HEK293 (cell line): ENCODE measurements at regions not wholly inside any gene's neighbourhood (a gene's known extent, or its start where the extent isn't known, plus 50 kb on each side); places are given as distances from the start of the nearest gene placed in this dataset.

ENCODE experiments used
- CTCF ChIA-PET: fragments of 350-600 bp; formaldehyde crosslinking; extraction: SDS; loops from one replicate; lab custom pipeline; 2021; ENCODE audit warnings: antibody characterized with exemption; lab: Yijun Ruan, JAX
- POLR2A ChIA-PET: fragments of 300-600 bp; formaldehyde crosslinking; extraction: SDS; loops from one replicate; lab custom pipeline; 2020; ENCODE audit warnings: antibody characterized with exemption, inconsistent platforms; lab: Yijun Ruan, JAX
- H3K27ac ChIP-seq: fragments of 200-500 bp; sonication (Bioruptor generic); 2 replicates; pipeline ENCODE4 v1.5.1; 2014; ENCODE audit warnings: low read depth, low read length, control low read depth, inconsistent platforms; ENCODE audit errors: extremely low read depth
- H3K36me3 ChIP-seq, 2 experiments: fragments of 200-500 bp in 1 of 2; sonication (Bioruptor generic) in 1 of 2; 1 replicate in 1 of 2; 2 replicates in 1 of 2; pipeline ENCODE4 v1.5.1; 2014 to 2017; ENCODE audit warnings: inconsistent platforms in 2 of 2, low read length in 2 of 2; ENCODE audit not compliant: control insufficient read depth in 2 of 2, insufficient read depth in 1 of 2
- H3K4me1 ChIP-seq: fragments of 200-500 bp; sonication (Bioruptor generic); 2 replicates; pipeline ENCODE4 v1.5.1; 2014; ENCODE audit warnings: mild to moderate bottlenecking, low read length, inconsistent platforms; ENCODE audit not compliant: control insufficient read depth, insufficient read depth
- H3K4me3 ChIP-seq: 2 replicates; pipeline ENCODE4 v1.5.1; 2011; ENCODE audit warnings: low read depth, mild to moderate bottlenecking, control low read depth, low read length, moderate library complexity
- H3K9me3 ChIP-seq: fragments of 200-500 bp; sonication (Bioruptor generic); 2 replicates; pipeline ENCODE4 v1.5.1; 2014; ENCODE audit warnings: low read depth, low read length, inconsistent platforms; ENCODE audit not compliant: control insufficient read depth, insufficient read depth
- GLIS1 ChIP-seq: fragments of 450-650 bp; formaldehyde crosslinking; IDR thresholded peaks from 2 replicates; pipeline ENCODE4 v1.5.1; 2016; ENCODE audit warnings: missing biosample characterization, missing genetic modification characterization
- SETDB1 ChIP-seq: IDR thresholded peaks from one replicate; pipeline ENCODE4 v1.6.1; 2017; ENCODE audit warnings: mild to moderate bottlenecking, low read length, moderate library complexity, mixed read lengths; ENCODE audit not compliant: insufficient read length
- YY1 ChIP-seq: fragments of 450-650 bp; formaldehyde crosslinking; IDR thresholded peaks from 2 replicates; pipeline ENCODE4 v1.5.1; 2018; ENCODE audit warnings: missing biosample characterization, missing genetic modification characterization
- ZBTB1 ChIP-seq: fragments of 450-650 bp; formaldehyde crosslinking; IDR thresholded peaks from 2 replicates; pipeline ENCODE4 v1.5.1; 2016; ENCODE audit warnings: missing biosample characterization, missing genetic modification characterization
- ZBTB11 ChIP-seq: fragments of 450-650 bp; formaldehyde crosslinking; conservative IDR thresholded peaks from 2 replicates; pipeline ENCODE4 v1.5.1; 2016; ENCODE audit warnings: low read depth, missing biosample characterization, missing genetic modification characterization
- ZFP3 ChIP-seq: fragments of 450-650 bp; formaldehyde crosslinking; IDR thresholded peaks from 2 replicates; pipeline ENCODE4 v1.5.1; 2016; ENCODE audit warnings: low read depth, missing biosample characterization, missing genetic modification characterization
- ZIC2 ChIP-seq: fragments of 450-650 bp; formaldehyde crosslinking; IDR thresholded peaks from 2 replicates; pipeline ENCODE4 v1.5.1; 2016; ENCODE audit warnings: missing biosample characterization, missing genetic modification characterization
- ZNF184 ChIP-seq: fragments of 450-650 bp; IDR thresholded peaks from 2 replicates; pipeline ENCODE4 v1.5.1; 2018; ENCODE audit warnings: missing biosample characterization, mild to moderate bottlenecking, missing genetic modification characterization
- ZNF223 ChIP-seq: fragments of 450-650 bp; formaldehyde crosslinking; IDR thresholded peaks from 2 replicates; pipeline ENCODE4 v1.5.1; 2016; ENCODE audit warnings: missing biosample characterization, missing genetic modification characterization
- ZNF488 ChIP-seq: fragments of 450-650 bp; formaldehyde crosslinking; IDR thresholded peaks from 2 replicates; pipeline ENCODE4 v1.5.1; 2016; ENCODE audit warnings: missing biosample characterization, missing genetic modification characterization
- ZNF501 ChIP-seq: fragments of 450-650 bp; formaldehyde crosslinking; IDR thresholded peaks from 2 replicates; pipeline ENCODE4 v1.5.1; 2016; ENCODE audit warnings: missing biosample characterization, missing genetic modification characterization
- ZNF585B ChIP-seq: fragments of 450-650 bp; formaldehyde crosslinking; IDR thresholded peaks from 2 replicates; pipeline ENCODE4 v1.5.1; 2016; ENCODE audit warnings: missing biosample characterization, missing genetic modification characterization
- ZNF600 ChIP-seq: fragments of 450-650 bp; formaldehyde crosslinking; IDR thresholded peaks from 2 replicates; pipeline ENCODE4 v1.5.1; 2016; ENCODE audit warnings: missing biosample characterization, missing genetic modification characterization
- ZNF658 ChIP-seq: fragments of 450-650 bp; formaldehyde crosslinking; IDR thresholded peaks from 2 replicates; pipeline ENCODE4; 2016; ENCODE audit warnings: missing biosample characterization, missing genetic modification characterization
- ZNF704 ChIP-seq: fragments of 450-650 bp; formaldehyde crosslinking; IDR thresholded peaks from 2 replicates; pipeline ENCODE4 v1.5.1; 2016; ENCODE audit warnings: missing biosample characterization, missing genetic modification characterization
- ZNF792 ChIP-seq: fragments of 450-650 bp; formaldehyde crosslinking; IDR thresholded peaks from 2 replicates; pipeline ENCODE4 v1.5.1; 2016; ENCODE audit warnings: missing biosample characterization, missing genetic modification characterization
- ZSCAN30 ChIP-seq: fragments of 450-650 bp; IDR thresholded peaks from 2 replicates; pipeline ENCODE4 v1.5.1; 2018; ENCODE audit warnings: missing biosample characterization, mild to moderate bottlenecking, missing genetic modification characterization, moderate library complexity
- TF ChIP-seq, protein P1 (sequence below): fragments of 450-650 bp; formaldehyde crosslinking; IDR thresholded peaks from 2 replicates; pipeline ENCODE4 v1.5.1; 2017; ENCODE audit warnings: missing biosample characterization, missing genetic modification characterization
- TF ChIP-seq, protein P2 (sequence below): fragments of 450-650 bp; formaldehyde crosslinking; IDR thresholded peaks from 2 replicates; pipeline ENCODE4 v1.5.1; 2016; ENCODE audit warnings: missing biosample characterization, missing genetic modification characterization
- TF ChIP-seq, protein P3 (sequence below): IDR thresholded peaks from 2 replicates; pipeline ENCODE4 v1.6.1; 2011; ENCODE audit warnings: mild to moderate bottlenecking, low read depth, low read length, borderline replicate concordance
- TF ChIP-seq, protein P4 (sequence below): fragments of 450-650 bp; formaldehyde crosslinking; optimal IDR thresholded peaks from 2 replicates; pipeline ENCODE3; 2016; ENCODE audit warnings: missing biosample characterization, mild to moderate bottlenecking, missing genetic modification characterization

DNA sequence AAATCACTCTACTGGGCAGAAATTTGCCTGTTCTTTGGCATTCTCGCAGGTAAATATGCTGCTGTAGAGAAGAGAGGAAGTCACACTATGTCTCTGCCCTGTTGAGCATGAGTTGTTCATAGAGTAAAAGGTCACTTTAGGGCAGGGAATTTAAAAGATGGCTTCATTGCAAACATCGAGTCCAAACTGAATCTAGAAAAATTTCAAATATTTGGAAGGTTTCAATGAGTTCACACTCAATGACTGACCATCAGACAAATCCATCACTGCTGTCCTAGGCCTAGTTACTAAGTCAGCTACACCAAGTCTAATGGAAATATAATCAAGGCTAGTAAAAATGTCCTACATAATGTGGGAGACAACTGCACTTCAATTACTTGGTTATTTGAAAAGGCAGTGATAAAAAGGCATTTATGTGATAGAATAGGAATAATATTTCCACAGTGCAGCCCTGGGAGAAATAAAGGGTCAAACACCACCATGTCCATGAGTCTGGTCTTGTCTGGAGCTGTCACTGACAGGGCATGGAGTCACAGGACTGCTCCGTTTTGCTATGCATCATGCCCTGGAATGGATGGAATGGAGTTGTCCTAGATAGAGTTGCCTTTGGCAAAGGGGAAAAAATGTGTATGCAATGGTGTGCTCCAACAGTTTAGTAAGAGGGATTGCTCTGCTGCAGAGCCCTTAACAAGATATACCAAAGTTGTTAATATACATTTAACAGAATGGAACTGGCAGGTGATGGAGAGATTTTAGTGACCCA lies 218.5 kb upstream of the DAPK1 start (continued):
- TF ChIP-seq, protein P1, sequence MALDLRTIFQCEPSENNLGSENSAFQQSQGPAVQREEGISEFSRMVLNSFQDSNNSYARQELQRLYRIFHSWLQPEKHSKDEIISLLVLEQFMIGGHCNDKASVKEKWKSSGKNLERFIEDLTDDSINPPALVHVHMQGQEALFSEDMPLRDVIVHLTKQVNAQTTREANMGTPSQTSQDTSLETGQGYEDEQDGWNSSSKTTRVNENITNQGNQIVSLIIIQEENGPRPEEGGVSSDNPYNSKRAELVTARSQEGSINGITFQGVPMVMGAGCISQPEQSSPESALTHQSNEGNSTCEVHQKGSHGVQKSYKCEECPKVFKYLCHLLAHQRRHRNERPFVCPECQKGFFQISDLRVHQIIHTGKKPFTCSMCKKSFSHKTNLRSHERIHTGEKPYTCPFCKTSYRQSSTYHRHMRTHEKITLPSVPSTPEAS (tag by site-specific recombination), result no peak
- TF ChIP-seq ZNF658 (tag by site-specific recombination) (no peak), ZNF488 (tag by site-specific recombination) (no peak), YY1 (tag by site-specific recombination) (no peak)
- TF ChIP-seq, protein P2, sequence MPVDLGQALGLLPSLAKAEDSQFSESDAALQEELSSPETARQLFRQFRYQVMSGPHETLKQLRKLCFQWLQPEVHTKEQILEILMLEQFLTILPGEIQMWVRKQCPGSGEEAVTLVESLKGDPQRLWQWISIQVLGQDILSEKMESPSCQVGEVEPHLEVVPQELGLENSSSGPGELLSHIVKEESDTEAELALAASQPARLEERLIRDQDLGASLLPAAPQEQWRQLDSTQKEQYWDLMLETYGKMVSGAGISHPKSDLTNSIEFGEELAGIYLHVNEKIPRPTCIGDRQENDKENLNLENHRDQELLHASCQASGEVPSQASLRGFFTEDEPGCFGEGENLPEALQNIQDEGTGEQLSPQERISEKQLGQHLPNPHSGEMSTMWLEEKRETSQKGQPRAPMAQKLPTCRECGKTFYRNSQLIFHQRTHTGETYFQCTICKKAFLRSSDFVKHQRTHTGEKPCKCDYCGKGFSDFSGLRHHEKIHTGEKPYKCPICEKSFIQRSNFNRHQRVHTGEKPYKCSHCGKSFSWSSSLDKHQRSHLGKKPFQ (tag by site-specific recombination), result no peak

- CTCF ChIA-PET, result no interaction called here
- TF ChIP-seq ZIC2 (peak; percentile 47), ZNF792 (no peak), GLIS1 (peak; percentile 92)
- Histone ChIP-seq H3K27ac (no peak overlapping the region), H3K4me3 (no peak overlapping the region), H3K4me1 (peaks cover 4% of the 10 kb centered on the region), H3K9me3 (no peaks in the 10 kb centered on the region), H3K36me3 (no peaks in the 10 kb centered on the region)
- POLR2A ChIA-PET, result no interaction called here
These were observed 217.2 kb upstream of the DAPK1 start for GRCh38 chr9:87280421-87280820.

DNA sequence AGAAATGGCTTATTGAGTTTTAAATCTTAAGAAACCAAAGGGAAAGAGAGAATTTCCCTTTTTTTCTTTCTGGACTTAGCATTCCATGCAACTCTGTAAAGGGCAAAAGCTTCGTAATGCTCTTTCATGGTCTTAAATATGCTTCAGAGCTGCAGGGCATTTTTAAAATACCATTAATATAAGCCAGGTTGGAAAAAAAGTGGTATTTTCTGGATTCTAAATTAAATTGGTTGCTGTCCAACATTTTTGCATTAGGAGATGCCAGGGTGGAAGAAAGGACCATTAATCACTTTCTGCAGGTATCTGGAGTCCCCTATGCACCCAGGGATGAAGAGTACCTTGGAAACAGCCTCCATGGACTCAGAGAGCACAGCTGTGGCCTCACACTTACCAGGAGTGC lies 215.1 kb upstream of the DAPK1 start:
- Histone ChIP-seq H3K4me1 (peaks cover 8% of the 10 kb centered on the region), H3K27ac (no peak overlapping the region), H3K4me3 (no peak overlapping the region), H3K36me3 (no peaks in the 10 kb centered on the region), H3K9me3 (no peaks in the 10 kb centered on the region)
- CTCF ChIA-PET, result interaction anchor here (0.6 kb wide), 1 partner anchor 18 kb away, joined by 3 read pairs; no protein-coding TSS in a partner anchor
- POLR2A ChIA-PET, result no interaction called here
- TF ChIP-seq, protein P3, sequence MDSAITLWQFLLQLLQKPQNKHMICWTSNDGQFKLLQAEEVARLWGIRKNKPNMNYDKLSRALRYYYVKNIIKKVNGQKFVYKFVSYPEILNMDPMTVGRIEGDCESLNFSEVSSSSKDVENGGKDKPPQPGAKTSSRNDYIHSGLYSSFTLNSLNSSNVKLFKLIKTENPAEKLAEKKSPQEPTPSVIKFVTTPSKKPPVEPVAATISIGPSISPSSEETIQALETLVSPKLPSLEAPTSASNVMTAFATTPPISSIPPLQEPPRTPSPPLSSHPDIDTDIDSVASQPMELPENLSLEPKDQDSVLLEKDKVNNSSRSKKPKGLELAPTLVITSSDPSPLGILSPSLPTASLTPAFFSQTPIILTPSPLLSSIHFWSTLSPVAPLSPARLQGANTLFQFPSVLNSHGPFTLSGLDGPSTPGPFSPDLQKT, result no peak
- TF ChIP-seq ZNF704 (no peak), ZNF223 (tag by site-specific recombination) (no peak), ZBTB11 (no peak), ZNF600 (tag by site-specific recombination) (no peak), ZNF501 (tag by site-specific recombination) (no peak), ZNF184 (tag by site-specific recombination) (no peak), ZNF792 (no peak), ZBTB1 (tag by site-specific recombination) (no peak), SETDB1 (no peak), ZFP3 (no peak), ZSCAN30 (tag by site-specific recombination) (no peak), ZNF585B (no peak)
- TF ChIP-seq, protein P4, sequence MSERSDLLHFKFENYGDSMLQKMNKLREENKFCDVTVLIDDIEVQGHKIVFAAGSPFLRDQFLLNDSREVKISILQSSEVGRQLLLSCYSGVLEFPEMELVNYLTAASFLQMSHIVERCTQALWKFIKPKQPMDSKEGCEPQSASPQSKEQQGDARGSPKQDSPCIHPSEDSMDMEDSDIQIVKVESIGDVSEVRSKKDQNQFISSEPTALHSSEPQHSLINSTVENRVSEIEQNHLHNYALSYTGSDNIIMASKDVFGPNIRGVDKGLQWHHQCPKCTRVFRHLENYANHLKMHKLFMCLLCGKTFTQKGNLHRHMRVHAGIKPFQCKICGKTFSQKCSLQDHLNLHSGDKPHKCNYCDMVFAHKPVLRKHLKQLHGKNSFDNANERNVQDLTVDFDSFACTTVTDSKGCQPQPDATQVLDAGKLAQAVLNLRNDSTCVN (tag by site-specific recombination), result no peak
